Stimulated activated naive CD4-positive, alpha-beta T cell (primary cell): ENCODE measurements at regions not wholly inside any gene's neighbourhood (a gene's known extent, or its start where the extent isn't known, plus 50 kb on each side); places are given as distances from the start of the nearest gene placed in this dataset.
"Not testable (repeated sequence)": the region's sequence is repeated elsewhere in the genome, so short reads cannot be mapped to it uniquely, and the experiment has no call there.

ENCODE experiments used
- DNase-seq, 6 experiments: peaks; one replicate each; lab custom pipeline; 2025; lab: John Stamatoyannopoulos, UW

- not testable (repeated sequence) for DNase-seq
These were observed 460.2 kb downstream of the RPIA start for GRCh38 chr2:89151699-89152098.

- DNase-seq = not testable (repeated sequence)
These were observed 461.0 kb downstream of the RPIA start for GRCh38 chr2:89152501-89152900.

- DNase-seq = not testable (repeated sequence)
These were observed 461.7 kb downstream of the RPIA start for GRCh38 chr2:89153210-89153609.

- DNase-seq = not testable (repeated sequence)
These were observed 462.8 kb downstream of the RPIA start for GRCh38 chr2:89154247-89154682.

GRCh38 chr2:89160306-89160705 is 468.8 kb downstream of the RPIA start:
- not testable (repeated sequence) for DNase-seq

GRCh38 chr2:89161626-89162025 is 470.2 kb downstream of the RPIA start:
- DNase-seq = not testable (repeated sequence)

GRCh38 chr2:89170506-89171173 is 479.2 kb downstream of the RPIA start:
- DNase-seq = not testable (repeated sequence)

- DNase-seq = not testable (repeated sequence)
These were observed 479.7 kb downstream of the RPIA start for GRCh38 chr2:89171174-89171519.

- DNase-seq = not testable (repeated sequence)
These were observed 485.5 kb downstream of the RPIA start for GRCh38 chr2:89177004-89177403.

GRCh38 chr2:89182221-89182620 is 490.7 kb downstream of the RPIA start:
- not testable (repeated sequence) for DNase-seq

- not testable (repeated sequence) for DNase-seq
These were observed 493.3 kb downstream of the RPIA start for GRCh38 chr2:89184746-89185145.

- not testable (repeated sequence) for DNase-seq
These were observed 504.3 kb downstream of the RPIA start for GRCh38 chr2:89195636-89196251.

GRCh38 chr2:89196719-89197118 is 505.2 kb downstream of the RPIA start:
- not testable (repeated sequence) for DNase-seq

- DNase-seq = not testable (repeated sequence)
These were observed 506.6 kb downstream of the RPIA start for GRCh38 chr2:89198026-89198425.

GRCh38 chr2:89199453-89200246 is 508.2 kb downstream of the RPIA start:
- not testable (repeated sequence) for DNase-seq

- DNase-seq = not testable (repeated sequence)
These were observed 508.7 kb downstream of the RPIA start for GRCh38 chr2:89200247-89200527.

- not testable (repeated sequence) for DNase-seq
These were observed 511.0 kb downstream of the RPIA start for GRCh38 chr2:89202518-89202917.

GRCh38 chr2:89205153-89205552 is 513.7 kb downstream of the RPIA start:
- DNase-seq = not testable (repeated sequence)

GRCh38 chr2:89208144-89208932 is 516.9 kb downstream of the RPIA start:
- not testable (repeated sequence) for DNase-seq

- DNase-seq = not testable (repeated sequence)
These were observed 521.7 kb downstream of the RPIA start for GRCh38 chr2:89213151-89213550.

GRCh38 chr2:89213811-89214210 is 522.3 kb downstream of the RPIA start:
- not testable (repeated sequence) for DNase-seq

GRCh38 chr2:89221474-89221873 is 530.0 kb downstream of the RPIA start:
- DNase-seq = not testable (repeated sequence)
